Karpas-422 (cell line): ENCODE measurements at regions not wholly inside any gene's neighbourhood (a gene's known extent, or its start where the extent isn't known, plus 50 kb on each side); places are given as distances from the start of the nearest gene placed in this dataset.

Experiments used
- DNase-seq: peaks from one replicate; pipeline ENCODE4 v3.0.0-alpha.2; 2015
- H2AFZ ChIP-seq: fragments of 200-600 bp; sonication (generic); 2 replicates; pipeline ENCODE4 v1.6.1; 2014; ENCODE audit warnings: antibody characterized with exemption, low read length, mixed read lengths
- H3K27ac ChIP-seq: fragments of 200-600 bp; sonication (generic); 2 replicates; pipeline ENCODE4 v1.5.1; 2014; ENCODE audit warnings: mild to moderate bottlenecking, low read length, moderate library complexity
- H3K27me3 ChIP-seq: fragments of 200-600 bp; sonication (generic); 2 replicates; pipeline ENCODE4 v1.6.1; 2014; ENCODE audit warnings: low read length, mixed read lengths
- H3K36me3 ChIP-seq: fragments of 200-600 bp; sonication (generic); 2 replicates; pipeline ENCODE4 v1.6.1; 2014; ENCODE audit warnings: low read length, mixed read lengths; ENCODE audit not compliant: insufficient read depth
- H3K4me1 ChIP-seq: fragments of 200-600 bp; sonication (generic); 2 replicates; pipeline ENCODE4 v1.6.1; 2014; ENCODE audit warnings: mild to moderate bottlenecking, low read length, mixed read lengths
- H3K4me2 ChIP-seq: fragments of 200-600 bp; sonication (generic); 2 replicates; pipeline ENCODE4 v1.6.1; 2014; ENCODE audit warnings: low read length, low read depth, mild to moderate bottlenecking; ENCODE audit not compliant: poor library complexity, severe bottlenecking
- H3K4me3 ChIP-seq: fragments of 200-600 bp; sonication (generic); 2 replicates; pipeline ENCODE4 v1.5.1; 2014; ENCODE audit warnings: mild to moderate bottlenecking, antibody characterized with exemption, low read length, mixed read lengths
- H3K79me2 ChIP-seq: fragments of 200-600 bp; sonication (generic); 2 replicates; pipeline ENCODE4 v1.6.1; 2014; ENCODE audit warnings: mild to moderate bottlenecking, low read length, mixed read lengths
- H3K9ac ChIP-seq: fragments of 200-600 bp; sonication (generic); 2 replicates; pipeline ENCODE4 v1.6.0; 2014; ENCODE audit warnings: low read length
- H3K9me2 ChIP-seq: fragments of 200-600 bp; sonication (generic), shearing (Covaris generic); replicated peaks from 2 replicates; pipeline ENCODE4 v1.6.0; 2014; ENCODE audit warnings: mild to moderate bottlenecking, low read length, moderate library complexity; ENCODE audit not compliant: insufficient read depth
- H3K9me3 ChIP-seq: fragments of 300-700, 200-600 bp; sonication (generic); 2 replicates; pipeline ENCODE4 v1.6.1; 2014; ENCODE audit warnings: low read length, mixed read lengths
- H4K20me1 ChIP-seq: fragments of 200-600 bp; sonication (generic); 2 replicates; pipeline ENCODE4 v1.6.1; 2014; ENCODE audit warnings: mild to moderate bottlenecking, antibody characterized with exemption, low read length, low read depth; ENCODE audit not compliant: insufficient read depth

DNA sequence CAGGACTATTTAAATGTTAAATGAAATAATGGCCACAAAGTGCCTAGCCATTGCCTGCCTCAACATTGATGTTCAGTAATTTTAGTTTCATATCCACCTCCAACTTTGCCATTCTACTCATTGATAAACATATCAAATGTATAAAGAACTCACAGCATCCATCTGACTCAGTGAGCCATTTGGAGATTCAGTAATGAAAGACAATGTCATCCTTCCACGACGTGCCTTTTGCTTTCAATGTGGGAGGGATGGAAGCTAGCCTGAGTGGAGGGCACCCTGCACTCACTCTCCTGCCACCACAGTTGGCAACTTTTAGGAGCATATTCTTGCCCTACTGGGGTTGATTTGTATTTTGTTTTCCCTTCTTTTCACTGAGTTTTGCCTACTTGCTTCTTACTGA, 151.5 kb downstream of the GLUL start:
- Histone ChIP-seq H3K4me3 (no peak overlapping the region), H3K9ac (no peak overlapping the region), H4K20me1 (no peaks in the 10 kb centered on the region), H3K27ac (no peak overlapping the region), H2AFZ (no peak overlapping the region), H3K9me2 (no peaks in the 10 kb centered on the region), H3K9me3 (no peaks in the 10 kb centered on the region), H3K79me2 (no peaks in the 10 kb centered on the region), H3K36me3 (no peaks in the 10 kb centered on the region), H3K4me2 (no peak overlapping the region), H3K4me1 (no peaks in the 10 kb centered on the region), H3K27me3 (no peaks in the 10 kb centered on the region)
- DNase-seq = no peak

DNA sequence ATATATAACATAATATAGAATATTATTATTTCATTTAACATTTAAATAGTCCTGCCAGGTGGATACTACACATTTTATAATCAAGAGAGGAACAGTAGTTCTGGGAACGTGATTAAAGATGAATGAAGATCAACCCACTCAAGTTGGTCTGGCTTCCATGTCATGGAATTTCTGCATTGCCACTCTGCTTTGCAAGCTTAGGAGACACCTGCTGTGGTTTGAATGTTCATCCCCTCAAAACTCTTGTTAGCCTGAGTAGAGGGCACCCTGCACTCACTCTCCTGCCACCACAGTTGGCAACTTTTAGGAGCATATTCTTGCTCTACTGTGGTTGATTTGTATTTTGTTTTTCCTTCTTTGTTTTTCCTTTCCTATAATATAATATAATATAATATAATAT, 153.2 kb downstream of the GLUL start:
- Histone ChIP-seq H3K27ac (no peak overlapping the region), H3K9me2 (no peaks in the 10 kb centered on the region), H3K4me3 (no peak overlapping the region), H4K20me1 (no peaks in the 10 kb centered on the region), H3K9me3 (no peaks in the 10 kb centered on the region), H2AFZ (no peak overlapping the region), H3K4me1 (no peaks in the 10 kb centered on the region), H3K36me3 (no peaks in the 10 kb centered on the region), H3K4me2 (no peak overlapping the region), H3K79me2 (no peaks in the 10 kb centered on the region), H3K9ac (no peak overlapping the region), H3K27me3 (no peaks in the 10 kb centered on the region)
- no peak for DNase-seq

- no peak overlapping the region for H3K9ac ChIP-seq
- H3K27me3 ChIP-seq = no peaks in the 10 kb centered on the region
- no peak overlapping the region for H2AFZ ChIP-seq
- no peaks in the 10 kb centered on the region for H3K79me2 ChIP-seq
- H3K27ac ChIP-seq = no peak overlapping the region
- H3K4me3 ChIP-seq = no peak overlapping the region
- no peaks in the 10 kb centered on the region for H3K9me3 ChIP-seq
- H3K9me2 ChIP-seq = no peaks in the 10 kb centered on the region
- no peak overlapping the region for H3K4me2 ChIP-seq
- H3K4me1 ChIP-seq = no peaks in the 10 kb centered on the region
- H3K36me3 ChIP-seq = no peaks in the 10 kb centered on the region
- H4K20me1 ChIP-seq = no peaks in the 10 kb centered on the region
- no peak for DNase-seq
These were observed 154.3 kb downstream of the GLUL start for GRCh38 chr1:182237329-182237728.

DNA sequence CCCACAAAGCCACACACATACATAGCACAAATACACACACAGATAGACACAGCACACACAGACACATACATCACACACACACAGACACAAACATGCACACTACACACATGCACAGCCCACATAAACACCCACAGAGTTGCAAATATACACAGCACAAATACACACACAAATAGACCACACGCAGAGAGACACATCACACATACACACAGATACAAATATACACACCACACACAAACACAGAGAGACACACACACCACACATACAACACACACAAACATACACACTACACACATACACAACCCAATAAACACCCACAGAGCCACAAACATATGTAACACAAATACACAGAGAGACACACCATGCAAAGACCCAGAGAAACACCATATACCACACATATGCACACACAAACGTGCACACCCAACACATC, 154.9 kb downstream of the GLUL start:
- Histone ChIP-seq H4K20me1 (no peaks in the 10 kb centered on the region), H3K36me3 (no peaks in the 10 kb centered on the region), H3K4me1 (no peaks in the 10 kb centered on the region), H3K4me3 (no peak overlapping the region), H3K4me2 (no peak overlapping the region), H2AFZ (no peak overlapping the region), H3K9ac (no peak overlapping the region), H3K27me3 (no peaks in the 10 kb centered on the region), H3K9me3 (no peaks in the 10 kb centered on the region), H3K79me2 (no peaks in the 10 kb centered on the region), H3K9me2 (no peaks in the 10 kb centered on the region), H3K27ac (no peak overlapping the region)
- DNase-seq = no peak

DNA sequence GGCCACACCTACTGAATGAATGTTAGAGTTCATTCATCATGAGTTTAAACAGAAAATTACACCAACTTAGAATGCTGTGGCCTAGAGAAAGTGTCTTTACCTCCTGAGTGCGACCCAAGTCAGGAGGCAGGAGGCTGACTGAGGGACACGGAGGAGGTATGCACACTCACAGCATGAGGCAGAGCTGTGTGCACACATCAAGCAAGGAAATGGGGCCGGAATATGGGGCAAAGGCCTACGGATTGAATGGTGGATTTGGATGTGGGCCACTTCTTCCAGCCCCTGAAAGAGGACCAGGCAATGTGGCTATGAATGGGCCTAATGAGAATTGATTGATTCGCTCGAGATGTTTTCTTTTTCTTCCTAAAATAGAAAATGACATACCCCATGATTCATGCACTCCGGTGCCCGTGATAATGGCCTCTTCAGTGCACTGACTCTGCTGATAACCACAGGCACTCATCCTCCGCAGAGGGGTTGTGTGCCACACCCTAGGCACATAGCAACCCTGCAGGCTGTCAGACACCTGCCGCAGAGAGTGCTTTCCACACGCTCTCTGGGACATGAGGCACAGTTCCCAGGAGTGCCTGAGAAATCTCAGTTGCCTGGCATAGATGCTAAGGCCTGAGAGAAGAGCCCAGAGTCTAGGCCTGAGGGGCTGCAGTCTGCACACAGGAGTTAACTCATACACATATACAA, 155.5 kb downstream of the GLUL start:
- no peak overlapping the region for H3K27ac ChIP-seq
- H3K9me2 ChIP-seq = no peaks in the 10 kb centered on the region
- no peak overlapping the region for H2AFZ ChIP-seq
- H3K27me3 ChIP-seq = no peaks in the 10 kb centered on the region
- no peak overlapping the region for H3K4me3 ChIP-seq
- no peaks in the 10 kb centered on the region for H3K79me2 ChIP-seq
- H3K9me3 ChIP-seq = no peaks in the 10 kb centered on the region
- no peaks in the 10 kb centered on the region for H3K36me3 ChIP-seq
- H3K4me2 ChIP-seq = no peak overlapping the region
- H3K9ac ChIP-seq = no peak overlapping the region
- no peaks in the 10 kb centered on the region for H4K20me1 ChIP-seq
- DNase-seq = no peak
- H3K4me1 ChIP-seq = no peaks in the 10 kb centered on the region

GRCh38 chr1:182235604-182235951, 156.0 kb downstream of the GLUL start:
- Histone ChIP-seq H2AFZ (no peak overlapping the region), H3K4me2 (no peak overlapping the region), H3K9ac (no peak overlapping the region), H3K36me3 (no peaks in the 10 kb centered on the region), H3K27me3 (no peaks in the 10 kb centered on the region), H3K79me2 (no peaks in the 10 kb centered on the region), H4K20me1 (no peaks in the 10 kb centered on the region), H3K4me3 (no peak overlapping the region), H3K9me3 (no peaks in the 10 kb centered on the region), H3K4me1 (no peaks in the 10 kb centered on the region), H3K9me2 (no peaks in the 10 kb centered on the region), H3K27ac (no peak overlapping the region)
- no peak for DNase-seq

DNA sequence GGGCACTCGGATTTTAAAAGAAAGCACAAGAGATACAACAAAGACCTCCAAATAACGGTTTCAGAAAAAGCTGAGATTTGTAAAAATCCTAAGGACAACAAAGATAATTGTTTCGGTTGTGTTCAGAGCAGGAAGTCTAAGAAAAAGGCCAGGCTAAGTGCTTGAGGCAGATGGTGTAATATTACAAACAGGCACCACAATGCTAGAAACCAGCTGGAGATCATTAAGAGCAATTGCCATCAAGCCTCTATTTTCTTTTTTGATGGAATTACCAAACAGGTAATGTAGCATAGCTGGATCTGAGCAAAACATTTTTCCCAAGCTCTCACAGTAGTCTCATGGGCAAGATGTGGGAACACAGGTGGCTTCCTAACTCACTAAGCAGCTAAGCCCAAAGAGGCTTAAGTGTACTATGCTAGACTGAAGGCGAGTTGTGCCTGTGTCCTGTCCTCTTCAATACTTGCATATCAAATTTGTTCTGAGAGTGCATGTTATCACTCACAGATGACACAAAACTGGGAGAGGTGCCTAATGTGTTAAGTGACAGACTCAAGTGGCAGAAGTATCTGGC, 161.6 kb downstream of the GLUL start:
- Histone ChIP-seq H3K9me2 (no peaks in the 10 kb centered on the region), H2AFZ (no peak overlapping the region), H3K4me1 (no peaks in the 10 kb centered on the region), H3K4me2 (no peak overlapping the region), H3K79me2 (no peaks in the 10 kb centered on the region), H3K27me3 (no peaks in the 10 kb centered on the region), H3K9ac (no peak overlapping the region), H3K27ac (no peak overlapping the region), H3K36me3 (no peaks in the 10 kb centered on the region), H3K4me3 (no peak overlapping the region), H4K20me1 (no peaks in the 10 kb centered on the region), H3K9me3 (no peaks in the 10 kb centered on the region)
- no peak for DNase-seq

- H3K9ac ChIP-seq = no peak overlapping the region
These were observed 162.1 kb downstream of the GLUL start for GRCh38 chr1:182229451-182229850.

More at GRCh38 chr1:182229451-182229850, 162.1 kb downstream of the GLUL start:
- Histone ChIP-seq H3K9me3 (no peaks in the 10 kb centered on the region), H3K79me2 (no peaks in the 10 kb centered on the region), H3K27me3 (no peaks in the 10 kb centered on the region), H3K4me2 (no peak overlapping the region), H3K4me1 (no peaks in the 10 kb centered on the region), H3K27ac (no peak overlapping the region), H2AFZ (no peak overlapping the region), H3K9me2 (no peaks in the 10 kb centered on the region), H4K20me1 (no peaks in the 10 kb centered on the region), H3K36me3 (no peaks in the 10 kb centered on the region), H3K4me3 (no peak overlapping the region)
- no peak for DNase-seq
